ENCODE measurements at regions not wholly inside any gene's neighbourhood (a gene's known extent, or its start where the extent isn't known, plus 50 kb on each side); places are given as distances from the start of the nearest gene placed in this dataset.

DNA sequence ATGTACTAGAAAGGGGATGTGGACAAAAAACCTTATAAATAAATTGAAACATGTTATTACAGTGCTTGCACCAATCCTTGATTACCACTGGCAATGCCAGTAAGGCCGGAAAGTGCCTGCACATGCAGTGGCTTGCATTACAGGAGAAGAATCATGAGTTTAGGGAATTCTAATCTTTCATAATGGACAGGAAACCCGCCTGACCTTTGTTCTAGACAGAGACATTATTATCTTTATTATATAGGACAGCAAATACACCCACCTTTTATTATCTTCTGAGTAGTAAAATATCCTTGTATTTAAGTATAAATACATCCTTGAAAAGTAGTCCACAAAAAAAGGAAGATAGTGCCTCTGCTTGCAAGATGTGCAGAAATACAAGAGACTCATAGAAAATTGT, 379.9 kb upstream of the LCORL start:
- TF ChIP-seq POLR2A (IDR thresholded peaks at IDR 0.05; ENCODE audit: low read length), result no peak
- TF ChIP-seq GATA1 (IDR thresholded peaks at IDR 0.05; ENCODE audit: low read depth, low read length), result no peak

Measured in erythroblast (primary cell).